HG03565 (cell line): ENCODE measurements at regions not wholly inside any gene's neighbourhood (a gene's known extent, or its start where the extent isn't known, plus 50 kb on each side); places are given as distances from the start of the nearest gene placed in this dataset.

Experiments used
- ATAC-seq: cut with Tn5 transposase; IDR thresholded peaks from one replicate; pipeline ENCODE4 v1.9.1; 2021; ENCODE audit warnings: mild to moderate bottlenecking, moderate library complexity; ENCODE audit not compliant: unreplicated experiment

DNA sequence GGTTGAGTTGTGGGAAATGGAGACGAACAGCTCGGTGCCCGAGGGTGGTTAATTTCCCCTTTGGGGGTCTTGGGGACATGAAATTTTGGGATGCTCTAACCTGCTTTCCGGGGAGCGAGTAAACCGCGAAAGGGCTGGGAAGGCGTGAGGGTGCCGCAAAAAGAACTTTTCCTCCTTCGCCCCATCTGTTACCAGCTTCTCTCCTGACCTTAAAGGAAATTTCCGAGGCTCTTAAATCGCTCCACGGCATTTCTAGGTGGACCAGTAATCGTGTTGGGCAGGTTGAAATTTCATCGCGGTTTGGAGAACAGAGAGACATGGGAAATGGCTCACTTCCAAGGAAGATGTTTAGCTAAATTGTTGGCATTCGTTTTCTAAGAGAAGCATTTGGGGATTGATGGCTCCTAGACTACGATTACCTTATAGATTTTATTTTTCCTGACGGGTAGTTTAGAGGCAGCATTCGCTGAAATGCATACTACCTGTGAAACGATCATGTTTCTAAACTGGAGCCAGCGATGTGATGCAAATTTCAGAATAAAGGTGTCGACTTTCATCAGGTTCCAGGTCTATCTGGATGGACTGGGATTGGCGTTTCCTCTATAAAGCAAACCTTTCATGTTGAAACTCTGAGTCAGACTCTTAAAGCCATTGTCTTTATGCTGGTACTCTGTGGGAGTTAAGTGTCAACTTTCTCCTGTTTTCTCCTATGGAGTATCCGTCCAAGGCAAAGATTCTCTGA lies 414.5 kb downstream of the PCNX1 start:
- ATAC-seq: no peak

DNA sequence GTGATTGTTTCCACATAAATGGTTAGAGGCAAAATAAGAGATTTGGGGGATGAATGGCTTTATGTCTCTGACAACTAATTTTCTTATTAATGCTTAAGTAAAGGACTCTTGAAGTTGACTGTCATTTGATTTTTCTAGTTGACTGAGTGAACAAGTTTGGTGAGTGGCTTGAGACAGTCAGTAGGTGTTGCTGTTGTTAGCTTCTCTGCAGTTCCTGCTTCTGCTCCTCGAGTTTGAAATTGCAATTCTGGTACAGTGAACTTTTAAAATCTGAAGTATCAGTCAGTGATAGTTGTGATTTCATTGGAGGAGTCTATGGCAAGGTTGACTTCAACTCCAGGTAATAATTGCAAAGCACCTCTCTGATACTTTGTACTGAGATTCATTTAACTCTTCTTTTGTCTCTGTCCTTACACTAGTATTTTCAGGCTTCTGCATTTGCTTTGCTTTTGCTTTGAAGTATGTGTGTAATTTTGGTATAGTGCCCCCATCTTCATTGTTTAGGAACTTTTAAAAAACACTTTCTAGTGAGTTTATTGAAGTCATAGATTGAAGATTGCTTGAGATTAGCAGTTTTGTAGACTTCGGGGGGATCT lies 415.5 kb downstream of the PCNX1 start:
- no peak for ATAC-seq

DNA sequence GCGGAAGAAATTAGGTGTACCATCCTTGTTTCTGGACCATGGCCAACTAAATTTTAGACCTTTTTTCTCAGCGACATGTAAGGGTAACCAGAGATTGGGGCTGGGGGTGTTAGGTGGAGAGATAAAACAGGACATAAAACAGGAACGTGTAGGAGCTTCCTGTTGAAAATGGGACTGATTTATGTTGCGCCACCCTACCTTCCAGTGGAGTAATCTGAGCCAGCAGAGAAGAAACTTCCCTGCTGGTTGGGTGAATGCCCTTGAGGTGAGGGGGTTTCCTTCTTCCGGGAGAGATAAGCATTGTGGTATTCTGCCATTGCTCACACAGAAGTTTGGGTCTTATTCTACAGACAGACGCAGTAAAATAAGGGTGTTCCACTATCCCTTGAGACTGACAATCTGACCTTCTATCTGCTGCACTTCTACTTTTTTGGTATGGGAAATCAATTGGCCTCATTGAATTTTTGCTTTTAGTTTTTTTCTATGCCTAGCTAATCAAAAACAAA lies 417.6 kb downstream of the PCNX1 start:
- ATAC-seq: no peak

DNA sequence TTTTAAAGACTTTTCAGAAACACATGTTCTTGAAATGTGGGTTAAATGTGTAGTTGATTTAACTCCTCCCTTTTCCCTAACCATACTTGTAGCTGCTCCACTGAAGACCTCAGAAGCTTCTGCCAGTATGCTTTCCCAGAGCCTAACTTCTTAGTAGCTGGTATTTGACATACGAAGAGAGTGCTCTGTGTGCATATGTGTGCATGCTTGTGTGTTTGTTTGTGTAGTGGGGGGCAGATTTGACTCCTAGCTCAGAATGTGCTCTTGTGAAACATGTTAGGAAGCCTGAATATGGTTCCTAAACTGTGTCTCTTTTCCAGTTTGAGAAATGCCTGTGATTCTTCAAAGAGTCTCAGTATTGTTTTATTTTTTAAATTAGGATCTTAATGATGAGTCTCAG lies 420.4 kb downstream of the PCNX1 start:
- no peak for ATAC-seq

DNA sequence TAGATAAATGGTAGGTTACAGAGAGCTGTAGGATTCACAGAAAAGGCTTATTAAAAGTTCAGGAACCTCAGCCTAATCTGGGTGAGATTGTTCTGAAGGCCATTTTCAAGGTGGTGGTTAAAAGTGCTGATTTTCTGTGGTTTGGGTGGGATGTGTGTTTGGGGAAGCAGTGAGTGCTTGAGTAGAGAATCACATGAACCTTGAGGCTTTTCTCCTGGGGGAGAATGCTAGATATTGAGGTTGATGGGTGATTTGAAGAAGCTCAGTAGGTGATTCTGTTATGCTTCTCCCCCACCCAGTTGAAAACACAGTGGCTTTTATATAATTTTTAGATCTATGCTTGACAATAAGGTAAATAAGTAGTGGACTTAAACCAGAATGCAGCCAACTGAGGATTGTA lies 420.9 kb downstream of the PCNX1 start:
- ATAC-seq: no peak

DNA sequence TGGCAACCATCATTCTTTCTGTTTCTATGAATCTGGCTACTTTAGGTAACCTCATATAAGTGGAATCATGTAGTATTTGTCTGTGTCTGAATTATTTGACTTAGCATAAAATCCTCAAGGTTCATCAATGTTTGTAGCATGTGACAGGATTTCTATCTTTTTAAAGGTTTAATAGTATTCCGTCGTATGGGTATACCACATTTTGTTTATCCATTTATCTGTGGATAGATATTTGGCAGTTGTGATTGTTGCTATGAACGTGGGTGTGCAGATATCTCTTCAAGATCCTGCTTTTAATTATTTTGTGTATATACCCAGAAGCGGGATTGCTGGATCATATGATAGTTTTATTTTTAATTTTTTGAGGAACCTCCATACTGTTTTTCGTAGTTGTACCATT lies 421.7 kb downstream of the PCNX1 start:
- ATAC-seq: no peak

DNA sequence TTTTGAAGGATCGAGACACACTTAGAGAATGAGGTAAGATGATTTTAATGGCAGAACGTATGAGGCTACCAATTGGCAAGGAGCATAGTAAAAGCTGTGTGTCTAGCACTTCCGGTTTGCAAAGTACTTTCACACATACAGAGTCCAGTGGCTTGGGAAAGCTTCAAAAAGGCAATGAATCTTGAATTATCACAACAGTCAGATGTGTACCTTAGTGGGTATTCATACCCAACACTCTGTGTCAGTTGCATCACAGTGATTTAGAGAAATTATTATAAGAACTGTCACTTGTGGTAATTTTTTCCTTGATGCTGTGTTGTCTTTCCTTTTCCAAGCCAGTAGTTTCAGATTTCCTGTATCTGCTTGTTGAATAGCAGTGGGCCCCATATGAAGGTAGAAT lies 424.1 kb downstream of the PCNX1 start:
- no peak for ATAC-seq

DNA sequence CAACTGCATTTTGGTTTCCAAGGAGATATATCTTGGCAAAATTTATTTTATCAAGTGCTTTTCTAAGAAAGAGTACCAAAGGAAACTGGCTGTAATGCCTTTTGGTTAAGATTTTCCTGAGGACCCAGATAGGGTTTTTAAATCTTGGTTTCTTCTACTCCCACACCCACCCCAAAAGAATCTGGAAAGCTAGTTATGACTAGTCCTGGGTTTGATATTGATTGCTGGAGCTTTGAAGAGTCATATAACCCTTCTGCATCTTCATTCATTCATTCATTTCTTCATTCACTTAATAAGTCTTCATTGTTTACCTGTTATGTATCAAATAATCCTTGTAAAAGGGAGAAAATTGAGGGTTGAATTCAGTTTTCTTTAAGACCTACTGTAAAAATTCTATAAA lies 425.2 kb downstream of the PCNX1 start:
- no peak for ATAC-seq

DNA sequence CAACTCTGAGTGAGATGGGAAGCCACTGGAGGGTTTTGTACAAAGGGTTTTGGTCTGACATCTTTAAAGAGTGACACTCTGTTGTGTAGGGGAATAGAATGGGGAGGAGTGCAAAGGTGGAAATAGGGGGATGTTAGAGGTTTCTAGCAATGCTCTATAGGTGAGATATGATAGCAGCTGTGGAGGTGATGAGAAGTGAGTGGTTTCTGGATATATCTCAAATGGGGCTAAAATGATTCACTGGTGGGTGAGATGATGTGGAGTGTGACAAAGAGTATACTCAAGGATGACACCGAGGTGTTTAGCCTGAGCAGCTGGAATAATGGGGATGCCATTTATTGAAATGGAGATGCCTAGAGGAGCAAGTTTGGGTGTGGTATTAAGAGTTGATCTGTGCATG lies 426.4 kb downstream of the PCNX1 start:
- no peak for ATAC-seq

DNA sequence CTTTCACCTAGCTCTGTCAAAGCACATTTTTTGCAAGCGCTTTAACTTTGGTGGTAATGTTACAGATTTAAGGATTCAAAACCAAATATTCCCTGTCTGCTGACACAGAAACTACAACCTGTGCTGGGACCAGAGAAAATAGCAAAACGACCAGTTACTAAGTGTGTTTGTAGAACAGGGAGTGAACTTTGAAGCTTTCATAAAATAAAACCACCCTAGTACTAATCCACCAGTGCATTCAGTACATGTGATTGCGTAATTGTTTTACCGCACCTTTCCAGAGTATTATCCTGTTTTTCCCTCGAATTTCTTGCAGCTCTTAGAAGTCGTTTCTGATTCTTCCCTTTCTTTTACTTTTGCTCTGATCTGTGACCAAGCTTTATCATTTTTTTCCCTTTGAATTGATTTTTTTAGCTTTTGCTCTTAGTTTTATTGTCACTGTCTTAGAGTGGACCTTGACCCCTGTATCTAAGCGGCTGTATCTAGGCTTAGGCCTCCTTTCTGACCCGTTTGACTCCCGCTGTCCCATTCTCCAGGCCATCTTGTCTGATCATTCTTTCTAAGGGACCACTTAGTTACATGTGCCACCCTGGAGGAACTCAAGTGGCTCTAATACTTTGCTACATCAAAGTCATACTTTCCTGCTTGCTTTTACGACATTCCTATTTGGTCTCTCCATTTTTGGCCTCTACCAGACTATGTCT lies 429.4 kb downstream of the PCNX1 start:
- ATAC-seq: no peak

DNA sequence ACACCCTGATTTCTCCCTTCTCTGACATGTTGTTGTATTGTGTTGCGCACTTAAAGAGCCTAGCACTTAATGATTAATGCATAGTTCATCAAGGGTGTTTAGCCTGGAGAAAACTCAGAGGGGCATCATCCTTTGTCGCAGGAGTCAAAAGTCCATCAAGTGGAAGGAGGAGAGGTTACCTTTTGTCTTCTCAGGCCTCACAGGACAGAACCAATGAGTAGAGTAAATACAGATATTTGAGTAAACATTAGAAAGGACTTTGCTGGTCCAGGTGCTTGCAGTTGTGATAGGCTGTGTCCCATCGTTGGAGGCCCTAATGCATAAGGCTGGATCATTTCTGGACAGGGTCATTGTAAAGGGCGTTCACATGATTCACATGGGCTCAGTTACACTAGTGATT lies 430.9 kb downstream of the PCNX1 start:
- ATAC-seq: no peak

DNA sequence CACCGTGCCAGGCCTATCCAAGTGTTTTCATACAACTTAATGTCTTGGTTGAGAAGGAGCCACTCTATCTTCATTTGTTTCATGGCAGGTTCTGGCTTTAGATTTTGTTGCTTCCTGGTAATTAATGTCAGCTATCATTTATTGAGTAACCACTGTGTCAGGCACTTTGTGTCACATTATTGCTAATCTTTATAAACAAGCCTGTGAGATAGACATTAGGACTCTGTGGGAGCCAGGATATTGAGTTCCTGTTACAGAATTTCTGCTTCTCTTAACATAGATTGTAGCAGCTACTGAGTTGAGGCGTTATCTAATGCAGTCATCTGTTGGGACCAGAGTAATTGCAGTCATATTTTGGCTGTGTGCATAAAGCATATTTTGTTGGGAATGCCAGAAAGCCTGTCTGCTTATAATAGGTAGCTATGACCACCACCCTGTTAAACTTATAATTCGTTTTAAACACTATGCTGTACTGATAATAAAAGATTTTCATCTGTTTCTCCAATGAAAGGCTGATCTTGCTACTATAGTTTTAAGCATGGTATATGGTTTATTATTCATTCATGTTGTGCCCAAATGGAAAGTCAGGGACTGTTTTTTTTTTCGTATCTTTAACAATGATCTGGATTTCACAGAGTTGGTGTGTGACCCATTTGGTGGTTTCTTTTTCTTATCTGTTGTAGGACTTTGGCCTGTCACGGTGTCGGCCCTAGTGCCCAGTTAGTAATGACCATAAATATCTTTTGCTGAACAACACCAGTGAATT lies 432.6 kb downstream of the PCNX1 start:
- ATAC-seq: no peak

DNA sequence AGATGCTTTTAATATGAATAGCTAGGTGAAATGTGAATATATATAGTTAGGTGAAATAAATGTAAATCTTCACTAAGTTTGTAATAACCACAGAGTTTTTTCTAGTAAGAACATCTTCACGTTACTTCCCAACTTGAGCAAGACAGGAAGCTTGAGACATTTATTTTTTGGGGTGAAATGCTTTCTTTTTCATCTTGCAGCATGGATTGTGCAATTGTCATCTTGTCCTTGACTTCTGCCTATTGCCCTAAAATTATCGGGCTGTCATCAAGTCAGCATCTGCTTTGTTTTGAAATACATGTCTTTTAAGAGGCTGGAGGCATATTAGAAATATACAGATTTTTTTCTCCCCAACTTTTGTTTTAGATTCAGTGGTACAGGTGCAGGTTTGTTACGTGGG lies 433.9 kb downstream of the PCNX1 start:
- ATAC-seq: no peak

DNA sequence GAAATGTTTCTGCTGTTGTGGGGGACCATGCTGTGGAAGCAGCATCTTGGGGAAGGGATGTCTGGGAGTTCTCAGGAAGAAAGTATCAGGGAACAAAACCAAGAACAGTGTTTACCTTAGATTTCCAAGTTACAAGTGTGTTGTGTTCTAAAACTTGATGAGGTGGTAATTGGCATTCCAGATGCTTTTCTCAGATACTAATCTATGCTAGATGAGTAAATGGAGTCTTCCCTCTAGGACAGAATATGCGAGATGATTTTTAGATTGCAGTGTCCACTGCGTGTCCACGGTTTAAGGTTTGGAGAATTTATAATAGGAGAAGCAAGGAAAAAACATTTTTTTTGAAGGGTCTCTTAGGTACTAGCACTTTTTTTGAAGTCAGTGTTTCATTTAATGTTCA lies 436.5 kb downstream of the PCNX1 start:
- no peak for ATAC-seq

DNA sequence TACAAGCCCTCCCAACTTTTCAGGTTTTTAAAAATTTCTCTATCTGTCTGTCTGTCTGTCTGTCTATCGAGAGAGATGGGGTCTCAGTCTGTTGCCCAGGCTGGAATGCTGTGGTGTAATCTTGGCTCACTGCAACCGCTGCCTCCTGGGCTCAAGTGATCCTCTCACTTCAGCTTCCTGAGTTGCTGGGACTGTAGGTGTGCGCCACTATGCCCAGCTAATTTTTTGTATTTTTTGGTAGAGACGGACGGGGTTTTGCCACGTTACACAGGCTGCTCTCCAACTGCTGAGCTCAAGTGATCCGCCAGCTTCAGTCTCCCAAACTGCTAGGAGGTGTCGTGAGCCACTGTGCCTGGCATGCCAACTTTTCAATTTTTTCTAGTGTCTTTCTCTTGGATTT lies 437.2 kb downstream of the PCNX1 start:
- ATAC-seq: no peak

DNA sequence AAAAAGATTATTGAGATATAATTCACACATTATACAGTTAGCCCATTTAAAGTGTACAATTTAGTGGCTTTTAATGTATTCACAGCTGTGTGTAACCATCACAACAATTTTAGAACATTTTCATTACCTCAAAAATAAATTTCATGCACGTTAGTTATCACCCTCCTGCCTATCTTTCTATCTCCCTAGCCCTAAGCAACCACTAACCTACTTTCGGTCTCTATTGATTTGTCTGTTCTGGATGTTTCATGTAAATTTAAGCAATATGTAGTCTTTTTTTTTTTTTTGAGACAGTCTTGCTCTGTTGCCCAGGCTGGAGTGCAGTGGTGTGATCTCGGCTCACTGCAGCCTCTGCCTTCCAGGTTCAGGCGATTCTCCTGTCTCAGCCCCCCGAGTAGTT lies 439.4 kb downstream of the PCNX1 start:
- no peak for ATAC-seq

DNA sequence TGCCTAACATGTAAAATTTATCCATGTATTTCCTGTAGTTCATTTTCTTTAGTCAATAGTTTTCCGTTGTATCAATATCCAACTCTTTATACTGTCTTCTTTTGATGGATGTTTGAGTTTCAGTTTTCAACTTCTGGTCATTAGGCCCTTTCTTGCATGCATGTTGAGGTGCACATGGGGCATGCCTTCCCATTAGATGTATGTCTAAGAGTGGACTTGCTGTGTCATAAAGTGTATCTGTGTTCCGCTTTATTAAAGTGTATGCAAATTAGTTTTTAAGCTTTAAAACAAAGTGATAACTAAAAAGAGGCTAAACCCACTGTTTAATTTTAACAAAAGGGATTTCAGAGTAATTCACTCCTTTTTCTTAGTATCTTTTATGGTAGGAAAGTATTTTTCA lies 441.1 kb downstream of the PCNX1 start:
- ATAC-seq: no peak

DNA sequence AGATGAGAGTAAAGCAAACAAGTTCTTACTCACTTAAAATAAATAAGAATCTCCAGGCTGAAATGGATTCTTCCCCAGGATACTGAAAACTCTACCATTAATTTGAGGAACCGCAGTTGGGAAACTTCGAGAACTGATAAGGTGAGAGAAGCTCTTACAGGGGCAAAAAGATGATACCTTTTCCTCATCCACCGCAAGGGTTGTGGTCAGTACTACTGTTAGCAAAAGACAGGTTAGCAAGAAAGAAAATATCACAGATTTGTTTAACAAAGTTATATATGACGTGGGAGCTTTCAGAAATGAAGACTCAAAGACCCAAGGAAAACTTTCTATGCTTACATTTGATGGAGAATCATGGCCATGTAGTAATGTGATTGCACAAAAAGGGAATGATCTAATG lies 441.6 kb downstream of the PCNX1 start:
- no peak for ATAC-seq

DNA sequence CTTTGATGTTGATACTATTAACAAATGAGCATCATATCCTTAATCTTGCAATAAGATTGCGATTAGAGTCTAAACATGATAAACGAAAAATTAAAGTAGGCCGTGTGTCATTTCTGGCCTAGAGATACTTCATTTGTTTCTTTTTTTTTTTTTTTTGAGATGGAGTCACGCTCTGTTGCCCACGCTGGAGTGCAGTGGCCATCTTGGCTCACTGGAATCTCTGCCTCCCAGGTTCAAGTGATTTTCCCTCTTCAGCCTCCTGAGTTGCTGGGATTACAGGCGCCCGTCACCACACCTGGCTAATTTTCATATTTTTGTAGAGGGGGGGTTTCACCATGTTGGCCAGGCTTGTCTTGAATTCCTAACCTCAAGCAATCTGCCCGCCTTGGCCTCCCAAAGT lies 446.9 kb downstream of the PCNX1 start:
- no peak for ATAC-seq

DNA sequence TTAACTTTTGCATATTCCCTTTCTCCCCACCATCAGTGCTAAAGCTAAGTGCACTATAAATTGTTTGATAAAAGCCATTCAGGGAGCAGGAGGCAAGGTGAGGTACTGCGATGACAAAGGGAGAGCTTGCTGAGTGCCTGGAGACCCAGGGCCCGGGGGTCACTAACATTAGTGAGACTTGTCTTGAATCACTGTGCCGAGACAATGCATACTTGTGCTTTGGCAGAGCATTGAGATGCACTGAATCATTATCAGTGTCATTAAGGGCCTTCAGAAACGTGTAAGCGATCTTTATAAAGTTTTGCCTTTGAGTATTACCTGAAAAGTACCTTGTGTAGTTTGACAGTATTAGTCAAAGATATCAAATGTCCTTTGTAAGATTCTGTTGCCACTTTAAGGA lies 447.5 kb downstream of the PCNX1 start:
- no peak for ATAC-seq
